Tibial artery (tissue), 4 donors: ENCODE measurements at regions not wholly inside any gene's neighbourhood (a gene's known extent, or its start where the extent isn't known, plus 50 kb on each side); places are given as distances from the start of the nearest gene placed in this dataset.

Experiments
- DNase-seq, 2 donors: peaks; one replicate each; pipeline ENCODE4 v3.0.0-alpha.2; 2019
- H3K27ac ChIP-seq, 2 donors: fragments of 200-600 bp; sonication (generic) in 1 of 2; 1 replicate in 1 of 2; 2 replicates in 1 of 2; pipeline ENCODE4 v1.5.1; 2018 to 2019; ENCODE audit warnings: mild to moderate bottlenecking in 1 of 2
- H3K27me3 ChIP-seq, 2 donors: fragments of 200-600 bp; sonication (generic) in 1 of 2; one replicate each; pipeline versions ENCODE4 v1.5.1 to v1.6.0; 2016 to 2019
- H3K36me3 ChIP-seq, 3 donors: fragments of 200-600 bp; sonication (generic) in 2 of 3; one replicate each; pipeline ENCODE4 v1.5.1; 2016 to 2019; ENCODE audit warnings: mild to moderate bottlenecking in 2 of 3
- H3K4me1 ChIP-seq, 4 donors: fragments of 200-600 bp; sonication (generic) in 2 of 4; 1 replicate in 3 of 4; 2 replicates in 1 of 4; pipeline ENCODE4 v1.5.1; 2016 to 2019
- H3K4me3 ChIP-seq, 2 donors: fragments of 200-600 bp; sonication (generic) in 1 of 2; 1 replicate in 1 of 2; 2 replicates in 1 of 2; pipeline ENCODE4 v1.5.1; 2018 to 2019; ENCODE audit warnings: mild to moderate bottlenecking in 2 of 2
- H3K9me3 ChIP-seq, 3 donors: fragments of 200-600 bp; sonication (generic) in 1 of 3; one replicate each; pipeline ENCODE4 v1.5.1; 2016 to 2019
- intact Hi-C: fragments of 100-400 bp; cut with DNase I; formaldehyde crosslinking; loops from one replicate; pipeline ENCODE4 v1.15.0; 2023; ENCODE audit warnings: low total_unique reads
- TF ChIP-seq, protein P1 (sequence below), 2 experiments: fragments of 200-600 bp in 1 of 2; fragments of 450-650 bp in 1 of 2; IDR thresholded peaks; one replicate each; pipeline ENCODE4 v1.5.1; 2017 to 2019; ENCODE audit warnings: antibody characterized with exemption in 2 of 2, mild to moderate bottlenecking in 1 of 2, moderate library complexity in 1 of 2

DNA sequence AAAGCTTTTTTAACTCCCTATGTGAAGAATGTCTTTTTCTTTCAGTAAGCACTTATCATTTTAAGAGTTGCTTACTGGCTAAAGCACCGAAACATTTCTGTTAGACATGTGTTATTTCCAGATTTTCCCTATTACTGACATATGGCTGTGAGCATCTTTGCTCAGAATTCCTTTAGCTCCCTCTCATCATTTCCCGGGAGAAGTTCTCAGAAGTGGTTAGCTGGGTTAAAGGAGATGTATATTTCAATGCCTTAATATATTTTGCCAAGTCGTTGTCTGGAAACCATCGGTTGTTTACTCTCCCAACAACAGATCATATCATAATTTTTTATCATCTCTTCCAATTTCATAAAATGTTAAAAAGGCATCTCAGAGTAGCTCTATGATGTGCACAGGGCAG is 396.5 kb downstream of the OCA2 start:
- H3K9me3 ChIP-seq: peaks cover 0 to 7% (median 0%) of the 10 kb centered on the region in 3 donors
- H3K27ac ChIP-seq: no peak overlapping the region

DNA sequence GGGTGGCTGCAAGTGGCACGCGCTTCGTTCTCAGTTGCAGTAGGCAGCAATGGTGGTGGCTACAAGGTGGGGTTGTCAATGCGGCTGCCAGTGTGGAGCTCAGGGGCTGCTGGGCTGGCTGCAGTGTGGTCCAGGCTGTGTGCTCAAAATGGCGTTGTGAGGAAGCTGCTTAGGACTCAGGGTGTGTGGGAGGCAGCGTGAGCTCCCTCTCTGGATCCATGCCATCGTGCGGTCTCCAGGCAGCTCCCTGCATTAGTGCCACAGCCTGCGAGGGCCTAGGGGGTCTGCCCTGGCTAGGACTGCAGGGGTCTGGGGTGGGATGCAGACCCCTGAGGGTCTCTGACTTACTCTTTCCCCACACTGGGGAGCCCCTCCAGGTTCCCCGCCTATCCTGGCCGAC is 397.2 kb downstream of the OCA2 start:
- H3K9me3 ChIP-seq: peaks cover 0 to 7% (median 0%) of the 10 kb centered on the region in 3 donors
- H3K27me3 ChIP-seq: no peaks in the 10 kb centered on the region
- DNase-seq: no peak
- intact Hi-C loops: no loop called here
- H3K4me1 ChIP-seq: no peaks in the 10 kb centered on the region
- H3K4me3 ChIP-seq: no peak overlapping the region
- TF ChIP-seq, protein P1, sequence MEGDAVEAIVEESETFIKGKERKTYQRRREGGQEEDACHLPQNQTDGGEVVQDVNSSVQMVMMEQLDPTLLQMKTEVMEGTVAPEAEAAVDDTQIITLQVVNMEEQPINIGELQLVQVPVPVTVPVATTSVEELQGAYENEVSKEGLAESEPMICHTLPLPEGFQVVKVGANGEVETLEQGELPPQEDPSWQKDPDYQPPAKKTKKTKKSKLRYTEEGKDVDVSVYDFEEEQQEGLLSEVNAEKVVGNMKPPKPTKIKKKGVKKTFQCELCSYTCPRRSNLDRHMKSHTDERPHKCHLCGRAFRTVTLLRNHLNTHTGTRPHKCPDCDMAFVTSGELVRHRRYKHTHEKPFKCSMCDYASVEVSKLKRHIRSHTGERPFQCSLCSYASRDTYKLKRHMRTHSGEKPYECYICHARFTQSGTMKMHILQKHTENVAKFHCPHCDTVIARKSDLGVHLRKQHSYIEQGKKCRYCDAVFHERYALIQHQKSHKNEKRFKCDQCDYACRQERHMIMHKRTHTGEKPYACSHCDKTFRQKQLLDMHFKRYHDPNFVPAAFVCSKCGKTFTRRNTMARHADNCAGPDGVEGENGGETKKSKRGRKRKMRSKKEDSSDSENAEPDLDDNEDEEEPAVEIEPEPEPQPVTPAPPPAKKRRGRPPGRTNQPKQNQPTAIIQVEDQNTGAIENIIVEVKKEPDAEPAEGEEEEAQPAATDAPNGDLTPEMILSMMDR (IDR thresholded peaks at IDR 0.05): no peak
- H3K36me3 ChIP-seq: no peaks in the 10 kb centered on the region
- H3K27ac ChIP-seq: no peak overlapping the region

More for the DNA sequence above, 396.5 kb downstream of the OCA2 start:
- TF ChIP-seq, protein P1 (IDR thresholded peaks at IDR 0.05): no peak
- H3K27me3 ChIP-seq: no peaks in the 10 kb centered on the region
- H3K4me1 ChIP-seq: no peaks in the 10 kb centered on the region
- intact Hi-C loops: no loop called here
- H3K36me3 ChIP-seq: no peaks in the 10 kb centered on the region
- no peak for DNase-seq
- no peak overlapping the region for H3K4me3 ChIP-seq

DNA sequence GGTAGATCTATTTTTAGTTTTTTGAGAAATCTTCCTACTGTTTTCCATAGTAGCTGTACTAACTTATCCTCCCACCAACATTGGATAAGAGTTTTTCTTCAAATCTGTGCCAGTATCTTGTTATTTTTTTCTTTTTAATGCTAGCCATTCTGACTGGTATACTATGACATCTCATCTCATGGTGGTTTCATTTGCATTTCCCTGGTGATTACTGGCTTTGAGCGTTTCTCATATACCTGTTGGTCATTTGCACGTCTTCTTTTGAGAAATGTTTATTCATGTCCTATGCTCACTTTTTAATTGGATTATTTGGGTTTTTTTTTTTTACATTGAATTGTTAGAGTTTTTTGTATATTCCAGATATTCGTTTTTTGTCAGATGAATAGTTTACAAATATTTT is 398.1 kb downstream of the OCA2 start:
- TF ChIP-seq, protein P1 (IDR thresholded peaks at IDR 0.05): no peak
- intact Hi-C loops: no loop called here
- DNase-seq: no peak
- Histone ChIP-seq H3K4me3 (no peak overlapping the region), H3K27ac (no peak overlapping the region), H3K27me3 (no peaks in the 10 kb centered on the region), H3K4me1 (no peaks in the 10 kb centered on the region), H3K36me3 (no peaks in the 10 kb centered on the region), H3K9me3 (peaks cover 0 to 6% (median 0%) of the 10 kb centered on the region in 3 donors)

DNA sequence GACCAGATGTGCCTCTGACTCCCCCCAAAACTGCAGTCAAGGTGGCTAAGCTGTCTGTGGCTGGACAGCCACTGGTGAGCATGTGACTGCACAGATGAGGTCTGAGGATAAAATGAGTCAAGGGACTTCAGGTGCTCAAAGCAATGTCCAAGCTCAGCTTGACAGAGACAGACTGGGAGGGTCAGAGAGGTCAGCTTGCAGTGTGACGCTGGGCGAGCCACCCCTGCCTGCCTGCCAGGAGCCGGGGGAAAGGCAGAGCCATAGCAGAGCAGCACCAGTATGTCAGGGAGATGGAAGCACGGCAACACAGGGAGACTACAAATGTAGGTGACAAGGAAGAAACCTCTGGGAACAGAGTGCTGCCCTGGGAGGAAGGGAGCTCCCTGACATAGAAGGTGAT is 399.4 kb downstream of the OCA2 start:
- DNase-seq: no peak
- H3K4me3 ChIP-seq: no peak overlapping the region
- TF ChIP-seq, protein P1 (IDR thresholded peaks at IDR 0.05): no peak
- intact Hi-C loops: no loop called here
- no peaks in the 10 kb centered on the region for H3K36me3 ChIP-seq
- H3K9me3 ChIP-seq: no peaks in the 10 kb centered on the region
- H3K27ac ChIP-seq: no peak overlapping the region
- no peaks in the 10 kb centered on the region for H3K4me1 ChIP-seq
- H3K27me3 ChIP-seq: no peaks in the 10 kb centered on the region

DNA sequence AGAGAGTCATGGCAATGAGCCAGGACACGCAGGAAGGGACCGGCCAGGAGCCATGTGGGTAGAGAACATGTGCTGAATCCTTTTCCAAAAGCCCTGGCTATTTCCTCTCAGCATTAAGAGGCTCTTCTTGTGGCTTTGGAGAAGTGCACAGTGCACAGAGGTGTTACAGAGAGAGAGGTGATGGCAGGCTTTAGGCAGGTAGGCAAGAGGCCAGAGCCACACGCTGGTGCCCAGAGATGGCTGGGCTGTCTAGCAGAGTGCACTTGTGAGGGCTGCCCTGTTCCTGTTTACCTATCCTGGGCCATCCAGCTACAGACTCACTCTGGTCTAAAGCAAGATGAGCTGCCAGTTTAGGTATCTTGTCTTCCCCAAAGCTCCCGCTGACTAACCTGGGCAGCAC is 402.6 kb downstream of the OCA2 start:
- TF ChIP-seq, protein P1 (IDR thresholded peaks at IDR 0.05): no peak
- H3K9me3 ChIP-seq: no peaks in the 10 kb centered on the region
- intact Hi-C loops: no loop called here
- no peak overlapping the region for H3K4me3 ChIP-seq
- H3K36me3 ChIP-seq: no peaks in the 10 kb centered on the region
- no peaks in the 10 kb centered on the region for H3K27me3 ChIP-seq
- no peak for DNase-seq
- H3K4me1 ChIP-seq: no peaks in the 10 kb centered on the region
- H3K27ac ChIP-seq: no peak overlapping the region

DNA sequence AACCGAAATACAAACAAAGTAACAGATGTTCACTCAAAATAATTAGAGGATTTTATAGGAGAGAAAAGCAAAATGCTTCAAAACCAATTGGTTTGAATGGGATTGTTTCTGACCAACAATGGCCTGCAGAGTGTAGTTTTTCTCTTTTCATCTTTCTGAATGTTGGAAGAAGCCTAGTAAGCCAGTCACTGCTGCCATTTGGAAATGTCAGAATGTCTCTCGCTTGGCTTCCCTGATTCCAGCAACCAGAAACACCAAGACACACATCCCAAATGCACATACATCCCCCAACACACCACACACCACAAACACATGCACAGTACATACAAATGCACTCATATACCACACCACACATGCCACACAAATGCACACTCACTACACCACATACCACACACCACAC is 403.4 kb downstream of the OCA2 start:
- H3K4me3 ChIP-seq: no peak overlapping the region
- H3K4me1 ChIP-seq: no peaks in the 10 kb centered on the region

More for the DNA sequence above, 403.4 kb downstream of the OCA2 start:
- H3K36me3 ChIP-seq: no peaks in the 10 kb centered on the region
- intact Hi-C loops: no loop called here
- no peaks in the 10 kb centered on the region for H3K9me3 ChIP-seq
- no peaks in the 10 kb centered on the region for H3K27me3 ChIP-seq
- DNase-seq: no peak
- TF ChIP-seq, protein P1 (IDR thresholded peaks at IDR 0.05): no peak
- H3K27ac ChIP-seq: no peak overlapping the region
